WI38 (cell line): ENCODE measurements at regions not wholly inside any gene's neighbourhood (a gene's known extent, or its start where the extent isn't known, plus 50 kb on each side); places are given as distances from the start of the nearest gene placed in this dataset.

ENCODE experiments used
- H3K4me3 ChIP-seq: 2 replicates; pipeline ENCODE4 v1.5.1; 2011; ENCODE audit warnings: low read depth, mild to moderate bottlenecking, control low read depth, low read length
- TF ChIP-seq, protein P1 (sequence below): IDR thresholded peaks from 2 replicates; pipeline ENCODE4 v1.5.1; 2012; ENCODE audit warnings: low read depth, mild to moderate bottlenecking, control low read depth, low read length

DNA sequence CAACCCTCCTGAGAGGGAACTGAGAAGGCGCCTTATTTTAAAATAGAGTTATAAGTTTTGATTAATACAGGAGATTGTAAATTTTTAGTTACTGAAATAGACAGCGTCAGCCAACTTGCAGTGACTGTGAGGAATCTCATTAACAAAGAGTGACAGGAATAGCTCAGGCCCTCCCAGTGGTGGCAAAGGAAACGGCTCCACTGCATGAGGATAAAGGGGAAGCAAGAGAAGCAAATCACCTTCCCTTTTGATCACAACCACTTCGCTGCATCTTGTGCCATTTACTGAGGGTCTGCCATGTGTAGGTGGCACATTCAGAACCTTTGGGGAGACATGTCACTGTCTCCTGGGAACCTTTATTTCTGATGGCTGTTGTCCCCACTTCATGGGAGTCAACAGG is 612.4 kb upstream of the RAB6C start:
- no peak overlapping the region for H3K4me3 ChIP-seq
- TF ChIP-seq, protein P1, sequence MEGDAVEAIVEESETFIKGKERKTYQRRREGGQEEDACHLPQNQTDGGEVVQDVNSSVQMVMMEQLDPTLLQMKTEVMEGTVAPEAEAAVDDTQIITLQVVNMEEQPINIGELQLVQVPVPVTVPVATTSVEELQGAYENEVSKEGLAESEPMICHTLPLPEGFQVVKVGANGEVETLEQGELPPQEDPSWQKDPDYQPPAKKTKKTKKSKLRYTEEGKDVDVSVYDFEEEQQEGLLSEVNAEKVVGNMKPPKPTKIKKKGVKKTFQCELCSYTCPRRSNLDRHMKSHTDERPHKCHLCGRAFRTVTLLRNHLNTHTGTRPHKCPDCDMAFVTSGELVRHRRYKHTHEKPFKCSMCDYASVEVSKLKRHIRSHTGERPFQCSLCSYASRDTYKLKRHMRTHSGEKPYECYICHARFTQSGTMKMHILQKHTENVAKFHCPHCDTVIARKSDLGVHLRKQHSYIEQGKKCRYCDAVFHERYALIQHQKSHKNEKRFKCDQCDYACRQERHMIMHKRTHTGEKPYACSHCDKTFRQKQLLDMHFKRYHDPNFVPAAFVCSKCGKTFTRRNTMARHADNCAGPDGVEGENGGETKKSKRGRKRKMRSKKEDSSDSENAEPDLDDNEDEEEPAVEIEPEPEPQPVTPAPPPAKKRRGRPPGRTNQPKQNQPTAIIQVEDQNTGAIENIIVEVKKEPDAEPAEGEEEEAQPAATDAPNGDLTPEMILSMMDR, result no peak

DNA sequence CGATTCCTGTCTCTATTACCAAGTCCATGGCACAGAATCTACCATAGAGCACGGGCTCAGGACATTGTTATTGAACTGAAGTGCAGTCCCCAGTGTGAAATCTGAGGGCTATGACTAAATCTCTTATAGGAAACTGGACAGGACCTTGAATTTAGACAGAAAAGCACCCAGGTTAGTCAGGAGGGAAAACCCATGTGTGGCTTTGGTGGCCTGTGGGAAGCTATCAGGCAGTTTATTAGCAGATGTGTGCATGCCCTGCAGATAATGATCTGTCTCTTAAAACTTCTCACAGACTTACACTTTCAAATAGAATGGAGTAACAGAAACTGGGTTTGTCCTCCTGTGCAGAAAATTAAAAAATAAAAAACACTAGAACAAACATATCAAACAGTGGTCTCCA is 610.0 kb upstream of the RAB6C start:
- TF ChIP-seq, protein P1, result no peak
- no peak overlapping the region for H3K4me3 ChIP-seq

DNA sequence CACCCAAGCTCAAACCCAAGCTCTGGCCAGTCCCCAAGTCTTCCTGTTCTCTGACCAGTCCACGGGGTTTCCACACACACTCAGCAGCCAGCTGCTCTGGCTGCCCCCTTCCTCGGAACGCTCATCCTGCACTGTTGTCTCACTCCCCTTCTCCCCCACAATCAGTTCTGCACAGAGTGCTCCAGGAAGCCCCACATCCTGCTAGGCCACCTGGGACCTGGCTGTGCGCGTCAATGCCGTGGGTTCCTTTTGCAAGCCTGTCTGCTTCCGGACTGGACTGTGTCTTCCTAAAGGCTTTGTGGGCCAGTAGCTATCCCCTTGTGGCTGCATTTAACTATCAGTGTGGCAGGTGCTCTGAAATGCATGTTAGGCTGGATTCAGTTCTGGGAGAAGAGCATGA is 605.0 kb upstream of the RAB6C start:
- TF ChIP-seq, protein P1, result no peak

DNA sequence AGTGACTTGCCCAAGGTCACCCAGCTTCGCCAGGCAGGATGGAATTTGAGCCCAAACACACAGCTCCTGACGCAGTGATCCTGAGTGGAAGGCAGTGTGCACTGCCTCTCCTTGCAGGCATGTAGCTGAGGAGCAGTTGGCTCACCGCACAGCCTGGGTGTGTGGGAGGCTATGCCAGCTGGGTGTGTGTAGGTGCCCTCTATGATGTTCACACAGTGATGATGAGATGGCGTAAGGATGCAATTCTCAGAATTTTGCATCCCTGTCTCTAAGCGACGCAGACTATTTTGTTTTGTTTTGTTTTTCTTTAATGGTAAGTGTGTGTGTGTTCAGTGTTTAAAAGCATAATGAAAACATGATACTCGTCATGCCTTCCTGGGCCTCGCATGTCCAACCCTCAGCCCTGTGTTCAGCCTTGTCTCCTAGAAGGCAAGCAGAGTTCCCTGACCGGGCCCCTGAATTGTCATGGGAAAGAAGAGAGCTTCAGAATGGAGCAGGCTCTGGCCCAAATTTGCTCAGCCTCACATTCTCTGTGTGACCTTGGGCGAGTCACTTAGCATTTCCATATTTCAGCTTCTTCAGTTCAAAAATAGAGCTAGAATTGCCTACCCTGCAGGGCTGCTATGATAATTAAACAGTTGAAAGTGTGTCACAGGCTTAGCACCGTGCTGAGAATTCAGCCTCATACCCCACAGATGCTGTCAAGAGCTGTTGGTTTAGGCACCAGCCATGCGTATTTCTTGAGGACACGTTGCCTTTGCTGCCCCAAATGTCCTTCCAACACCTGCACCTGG is 603.6 kb upstream of the RAB6C start:
- TF ChIP-seq, protein P1, result no peak
- H3K4me3 ChIP-seq, result no peak overlapping the region

More for the DNA sequence above, 605.0 kb upstream of the RAB6C start:
- H3K4me3 ChIP-seq, result no peak overlapping the region

DNA sequence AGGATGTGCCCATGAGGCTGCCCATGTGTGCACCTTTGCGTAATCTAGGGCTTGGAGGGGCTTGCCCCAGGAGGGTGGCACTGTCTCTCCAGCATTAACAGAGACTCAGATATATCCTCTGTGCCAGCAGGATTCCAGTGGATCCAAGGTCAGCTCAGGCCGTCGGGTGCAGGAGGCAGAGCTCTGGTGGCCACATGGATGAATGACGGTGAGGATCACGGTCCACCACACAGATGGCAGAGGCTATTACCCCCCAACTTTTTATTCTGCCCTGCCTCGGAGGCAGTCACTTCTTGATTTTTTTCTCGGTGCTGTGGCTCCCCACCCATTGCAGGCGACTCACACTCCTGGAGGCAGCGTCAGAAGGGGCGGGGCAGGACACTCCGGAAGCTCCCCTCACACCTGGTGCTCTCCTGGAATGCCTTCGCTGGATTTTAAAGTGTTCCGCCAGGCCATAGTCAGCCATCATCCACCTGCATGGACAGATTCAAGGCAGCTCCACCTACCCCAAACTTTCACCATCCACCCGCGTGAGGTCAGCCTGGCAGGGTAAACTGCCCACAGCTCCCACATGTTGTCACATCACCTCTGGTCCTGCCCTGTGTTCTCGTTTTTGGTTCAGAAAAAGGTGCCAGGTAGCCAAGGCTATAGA is 602.9 kb upstream of the RAB6C start:
- TF ChIP-seq, protein P1, result no peak
- H3K4me3 ChIP-seq, result no peak overlapping the region

DNA sequence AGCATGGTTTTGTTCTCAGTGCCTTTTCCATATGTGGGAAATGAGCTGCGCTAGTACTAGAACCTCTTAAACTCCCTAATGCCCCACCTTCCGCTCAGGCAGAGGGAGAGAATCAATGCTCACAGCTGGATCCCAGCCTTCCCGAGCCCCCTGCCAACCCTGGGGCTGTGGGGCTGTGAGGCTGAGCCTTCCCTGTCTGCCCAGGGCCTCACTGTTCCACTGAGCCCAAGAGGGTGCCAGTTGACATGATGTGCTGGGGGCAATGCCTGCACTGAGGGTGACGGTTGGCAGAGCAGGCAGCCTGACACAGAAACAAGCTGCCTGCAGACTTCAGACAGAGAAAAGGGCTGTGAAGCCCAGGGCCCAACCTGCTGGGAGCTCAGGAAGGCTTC is 602.4 kb upstream of the RAB6C start:
- H3K4me3 ChIP-seq, result no peak overlapping the region
- TF ChIP-seq, protein P1, result no peak

DNA sequence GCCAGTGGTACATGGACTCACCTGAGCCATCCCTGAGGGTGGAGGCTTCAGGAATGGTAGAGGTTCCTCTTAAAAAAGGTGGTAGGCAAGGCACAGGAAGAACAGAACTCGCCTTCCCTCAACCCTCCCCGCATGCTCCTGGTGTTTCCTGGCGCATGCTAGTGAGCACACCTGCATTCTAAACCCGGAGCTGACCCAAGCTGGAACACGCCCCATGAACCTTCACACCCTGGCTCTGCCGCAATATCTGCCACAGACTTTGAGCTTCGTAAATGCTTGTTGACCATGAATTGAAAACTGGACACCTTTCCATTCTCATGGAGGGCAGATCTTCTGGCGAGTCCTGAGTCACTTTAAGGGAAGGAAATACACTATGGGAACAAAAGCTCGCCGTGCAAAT is 601.3 kb upstream of the RAB6C start:
- TF ChIP-seq, protein P1, result no peak
- no peak overlapping the region for H3K4me3 ChIP-seq
